GM23248 (cell line): ENCODE measurements at regions not wholly inside any gene's neighbourhood (a gene's known extent, or its start where the extent isn't known, plus 50 kb on each side); places are given as distances from the start of the nearest gene placed in this dataset.

Experiments used
- DNase-seq: peaks from one replicate; pipeline ENCODE4 v3.0.0-alpha.2; 2015
- H2AFZ ChIP-seq: fragments of 200-600 bp; sonication (generic); 2 replicates; pipeline ENCODE4 v1.6.1; 2016; ENCODE audit warnings: antibody characterized with exemption
- H3F3A ChIP-seq: fragments of 200-600 bp; sonication (generic); 2 replicates; pipeline ENCODE4 v1.6.1; 2016; ENCODE audit warnings: mild to moderate bottlenecking, antibody characterized with exemption, mixed run types; ENCODE audit not compliant: insufficient read depth
- H3K27ac ChIP-seq: fragments of 200-600 bp; sonication (generic); 2 replicates; pipeline ENCODE4 v1.5.1; 2016; ENCODE audit warnings: mild to moderate bottlenecking
- H3K27me3 ChIP-seq: fragments of 200-600 bp; sonication (generic); replicated peaks from 2 replicates; pipeline ENCODE4 v1.6.1; 2016; ENCODE audit warnings: mild to moderate bottlenecking; ENCODE audit not compliant: insufficient read depth
- H3K36me3 ChIP-seq: fragments of 200-600 bp; sonication (generic); 2 replicates; pipeline ENCODE4 v1.6.1; 2016; ENCODE audit warnings: low read depth, mild to moderate bottlenecking
- H3K4me1 ChIP-seq: fragments of 200-600 bp; sonication (generic); 2 replicates; pipeline ENCODE4 v1.6.1; 2016; ENCODE audit warnings: mild to moderate bottlenecking; ENCODE audit not compliant: insufficient read depth
- H3K4me2 ChIP-seq: fragments of 200-600 bp; sonication (generic); one replicate; pipeline ENCODE4 v1.6.1; 2016; ENCODE audit warnings: mild to moderate bottlenecking; ENCODE audit not compliant: unreplicated experiment
- H3K4me3 ChIP-seq: fragments of 200-600 bp; sonication (generic); 2 replicates; pipeline ENCODE4 v1.5.1; 2016; ENCODE audit warnings: mild to moderate bottlenecking
- H3K79me2 ChIP-seq: fragments of 200-600 bp; sonication (generic); 2 replicates; pipeline ENCODE4 v1.6.1; 2016; ENCODE audit warnings: mild to moderate bottlenecking; ENCODE audit not compliant: insufficient read depth
- H3K9ac ChIP-seq: fragments of 200-600 bp; sonication (generic); 2 replicates; pipeline ENCODE4 v1.6.1; 2016; ENCODE audit warnings: mild to moderate bottlenecking
- H3K9me2 ChIP-seq: fragments of 200-600 bp; sonication (generic); 2 replicates; pipeline ENCODE4 v1.6.1; 2016; ENCODE audit warnings: mixed run types, mild to moderate bottlenecking, moderate library complexity; ENCODE audit not compliant: insufficient read depth
- H3K9me3 ChIP-seq: fragments of 200-600 bp; sonication (generic); one replicate; pipeline ENCODE4 v1.6.1; 2017; ENCODE audit warnings: low read depth
- H4K20me1 ChIP-seq: fragments of 200-600 bp; sonication (generic); 2 replicates; pipeline ENCODE4 v1.6.0; 2016; ENCODE audit not compliant: insufficient read depth
- EZH2 ChIP-seq: fragments of 200-600 bp; sonication (generic); IDR thresholded peaks from 2 replicates; pipeline ENCODE4 v1.6.1; 2018; ENCODE audit warnings: antibody characterized with exemption, mild to moderate bottlenecking; ENCODE audit not compliant: insufficient read depth, poor library complexity, severe bottlenecking
- EZH2phosphoT487 ChIP-seq: fragments of 200-600 bp; sonication (generic); IDR thresholded peaks from 2 replicates; pipeline ENCODE4 v1.6.1; 2018; ENCODE audit warnings: antibody characterized with exemption, moderate library complexity, mild to moderate bottlenecking, low read depth; ENCODE audit not compliant: insufficient read depth
- WGBS, 2 experiments: methylation state at CpG; one replicate each; pipeline ENCODE4 v1.1.6; 2015 to 2017; ENCODE audit warnings: low lambda C conversion rate in 2 of 2, low coverage in 1 of 2; ENCODE audit errors: missing lambda C conversion rate in 2 of 2; 5-methylcytosine and 5-hydroxymethylcytosine counted together
- in situ Hi-C: fragments of 300-500 bp; cut with MboI; formaldehyde crosslinking; loops from 2 replicates; pipeline ENCODE4 v1.15.0; 2020

GRCh38 chr11:114847306-114847975 is 169.1 kb downstream of the NXPE2 start:
- 17 to 26% methylated on average over 7 of the region's 7 CpGs for WGBS, 2 experiments
- no peak overlapping the region for H3K9ac ChIP-seq
- TF ChIP-seq EZH2 (no peak), EZH2phosphoT487 (no peak)
- no peak overlapping the region for H3K27ac ChIP-seq
- no peaks in the 10 kb centered on the region for H3K79me2 ChIP-seq
- H3K4me2 ChIP-seq, result no peak overlapping the region
- no peaks in the 10 kb centered on the region for H3F3A ChIP-seq
- H2AFZ ChIP-seq, result no peak overlapping the region
- H3K9me3 ChIP-seq, result no peaks in the 10 kb centered on the region
- DNase-seq, result no peak
- in situ Hi-C loops, result no loop called here
- no peaks in the 10 kb centered on the region for H3K4me1 ChIP-seq
- H3K9me2 ChIP-seq, result no peaks in the 10 kb centered on the region
- no peaks in the 10 kb centered on the region for H3K27me3 ChIP-seq
- H3K36me3 ChIP-seq, result no peaks in the 10 kb centered on the region
- H4K20me1 ChIP-seq, result no peaks in the 10 kb centered on the region
- H3K4me3 ChIP-seq, result no peak overlapping the region

DNA sequence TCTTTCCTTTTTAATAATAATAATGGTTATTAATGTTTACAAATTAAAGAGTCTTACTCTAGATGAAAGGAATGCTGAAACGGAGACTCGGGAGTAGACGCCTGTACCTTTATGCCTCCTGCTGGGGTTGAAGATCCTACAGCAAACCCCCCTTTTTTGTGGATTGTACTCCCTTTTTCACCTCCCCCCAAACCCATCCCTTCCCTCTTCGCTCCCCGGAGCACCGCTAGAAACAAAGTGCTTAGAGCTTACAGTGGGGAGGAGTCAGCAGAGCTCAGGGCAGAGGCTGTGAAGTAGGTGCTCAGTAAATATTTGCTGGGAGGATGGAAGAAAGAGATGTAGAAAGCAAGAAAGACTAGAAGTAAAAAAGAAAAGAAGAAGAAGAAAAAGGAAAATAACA is 169.7 kb downstream of the NXPE2 start:
- WGBS, 2 experiments, result 22 to 25% methylated on average over 6 of the region's 6 CpGs
- Histone ChIP-seq H2AFZ (no peak overlapping the region), H3K4me3 (no peak overlapping the region), H3K4me2 (no peak overlapping the region), H3K36me3 (no peaks in the 10 kb centered on the region), H3K27me3 (no peaks in the 10 kb centered on the region), H3K9me3 (no peaks in the 10 kb centered on the region), H3K27ac (no peak overlapping the region), H4K20me1 (no peaks in the 10 kb centered on the region), H3F3A (no peaks in the 10 kb centered on the region), H3K9me2 (no peaks in the 10 kb centered on the region), H3K79me2 (no peaks in the 10 kb centered on the region), H3K4me1 (no peaks in the 10 kb centered on the region), H3K9ac (no peak overlapping the region)
- in situ Hi-C loops, result no loop called here
- TF ChIP-seq EZH2 (no peak), EZH2phosphoT487 (no peak)
- DNase-seq, result no peak

GRCh38 chr11:114857281-114857680 is 179.0 kb downstream of the NXPE2 start:
- H2AFZ ChIP-seq, result no peak overlapping the region
- H3K9me3 ChIP-seq, result no peaks in the 10 kb centered on the region
- H3F3A ChIP-seq, result no peaks in the 10 kb centered on the region
- no peak for DNase-seq
- H3K4me2 ChIP-seq, result no peak overlapping the region
- no peaks in the 10 kb centered on the region for H3K79me2 ChIP-seq
- in situ Hi-C loops, result no loop called here
- H4K20me1 ChIP-seq, result no peaks in the 10 kb centered on the region
- H3K4me1 ChIP-seq, result no peaks in the 10 kb centered on the region
- no peak overlapping the region for H3K27ac ChIP-seq
- no peak overlapping the region for H3K4me3 ChIP-seq
- WGBS, 2 experiments, result 4 to 8% methylated on average over 4 of the region's 4 CpGs
- H3K9me2 ChIP-seq, result no peaks in the 10 kb centered on the region
- no peak overlapping the region for H3K9ac ChIP-seq
- no peaks in the 10 kb centered on the region for H3K27me3 ChIP-seq
- no peaks in the 10 kb centered on the region for H3K36me3 ChIP-seq
- TF ChIP-seq EZH2phosphoT487 (no peak), EZH2 (no peak)

DNA sequence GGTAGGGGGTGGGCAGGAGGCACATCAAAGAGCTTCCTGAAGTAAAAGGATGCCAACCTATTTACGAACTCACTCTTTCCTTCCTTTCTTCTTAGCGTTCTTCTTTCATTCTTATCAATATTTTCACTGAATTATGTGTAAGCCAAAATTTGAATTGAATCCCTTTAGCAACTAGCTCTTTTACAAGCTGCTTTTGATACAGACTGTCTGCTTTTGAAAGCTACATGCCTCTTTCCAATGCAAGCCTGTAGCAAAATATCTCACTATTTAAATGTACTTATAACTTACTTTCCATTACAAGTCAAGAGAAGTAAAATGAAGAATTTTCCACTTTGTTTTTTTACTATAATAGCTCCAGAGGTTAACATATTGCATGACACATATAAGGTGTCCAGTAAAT is 186.6 kb downstream of the NXPE2 start:
- DNase-seq, result no peak
- H2AFZ ChIP-seq, result no peak overlapping the region
- H3K36me3 ChIP-seq, result no peaks in the 10 kb centered on the region
- no peaks in the 10 kb centered on the region for H3K9me3 ChIP-seq
- H3K27me3 ChIP-seq, result no peaks in the 10 kb centered on the region
- in situ Hi-C loops, result no loop called here
- no peak overlapping the region for H3K4me3 ChIP-seq
- no peaks in the 10 kb centered on the region for H3K4me1 ChIP-seq
- H3F3A ChIP-seq, result no peaks in the 10 kb centered on the region
- H3K27ac ChIP-seq, result no peak overlapping the region
- no peak overlapping the region for H3K9ac ChIP-seq
- TF ChIP-seq EZH2phosphoT487 (no peak), EZH2 (no peak)
- no peaks in the 10 kb centered on the region for H3K9me2 ChIP-seq
- no peaks in the 10 kb centered on the region for H4K20me1 ChIP-seq
- 9 to 10% methylated on average over 2 of the region's 2 CpGs for WGBS, 2 experiments
- H3K4me2 ChIP-seq, result no peak overlapping the region
- no peaks in the 10 kb centered on the region for H3K79me2 ChIP-seq

DNA sequence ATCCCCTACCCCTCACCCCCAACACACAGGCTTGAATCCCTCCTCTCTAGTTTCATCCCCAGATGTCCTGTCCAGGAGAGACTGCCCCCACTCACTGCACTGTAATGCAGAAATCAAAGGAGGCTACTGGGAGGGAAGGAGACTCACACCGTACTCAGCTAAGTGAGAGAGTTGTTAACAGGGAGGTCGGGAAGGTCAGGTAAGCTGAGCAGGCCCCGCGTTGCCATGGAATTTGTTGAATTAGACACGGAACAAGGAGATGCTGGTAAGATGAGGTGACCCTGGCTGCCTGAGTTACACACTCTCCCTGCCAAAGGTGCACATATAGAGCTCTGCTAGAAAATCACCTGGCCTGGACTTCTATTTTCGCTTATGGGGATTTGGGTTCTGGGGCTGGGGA is 197.9 kb downstream of the NXPE2 start:
- DNase-seq, result no peak
- Histone ChIP-seq H4K20me1 (no peaks in the 10 kb centered on the region), H2AFZ (no peak overlapping the region), H3K9me3 (no peaks in the 10 kb centered on the region), H3K4me2 (no peak overlapping the region), H3K79me2 (no peaks in the 10 kb centered on the region), H3K36me3 (no peaks in the 10 kb centered on the region), H3F3A (no peaks in the 10 kb centered on the region), H3K27ac (no peak overlapping the region), H3K4me1 (no peaks in the 10 kb centered on the region), H3K4me3 (no peak overlapping the region), H3K9me2 (no peaks in the 10 kb centered on the region), H3K9ac (no peak overlapping the region), H3K27me3 (no peaks in the 10 kb centered on the region)
- in situ Hi-C loops, result no loop called here
- TF ChIP-seq EZH2phosphoT487 (no peak), EZH2 (no peak)
- 4 to 6% methylated on average over 6 of the region's 6 CpGs for WGBS, 2 experiments
